Tibial nerve (tissue), 4 donors: ENCODE measurements at regions not wholly inside any gene's neighbourhood (a gene's known extent, or its start where the extent isn't known, plus 50 kb on each side); places are given as distances from the start of the nearest gene placed in this dataset.

Source experiments
- DNase-seq, 2 donors: peaks; one replicate each; pipeline ENCODE4 v3.0.0-alpha.2; 2019; ENCODE audit warnings: low spot score in 2 of 2
- H3K27ac ChIP-seq, 4 donors: fragments of 200-600 bp; sonication (generic) in 3 of 4; one replicate each; pipeline ENCODE4 v1.5.1; 2017 to 2019; ENCODE audit warnings: mild to moderate bottlenecking in 1 of 4
- H3K27me3 ChIP-seq, 2 donors: fragments of 200-600 bp; sonication (generic) in 1 of 2; one replicate each; pipeline versions ENCODE4 v1.5.1 to v1.6.0; 2017 to 2019
- H3K36me3 ChIP-seq, 3 donors: fragments of 200-600 bp; sonication (generic); one replicate each; pipeline ENCODE4 v1.5.1; 2018 to 2019
- H3K4me1 ChIP-seq, 4 donors: fragments of 200-600 bp; sonication (generic) in 3 of 4; one replicate each; pipeline ENCODE4 v1.5.1; 2017 to 2019
- H3K4me3 ChIP-seq, 4 donors: fragments of 200-600 bp; sonication (generic) in 3 of 4; one replicate each; pipeline ENCODE4 v1.5.1; 2017 to 2019; ENCODE audit warnings: mild to moderate bottlenecking in 1 of 4, moderate library complexity in 1 of 4
- H3K9me3 ChIP-seq, 4 donors: fragments of 200-600 bp; sonication (generic) in 3 of 4; one replicate each; pipeline ENCODE4 v1.5.1; 2017 to 2019
- CTCF ChIP-seq, 5 experiments: fragments of 200-600 bp in 3 of 5; fragments of 450-650 bp in 2 of 5; sonication (generic) in 3 of 5; IDR thresholded peaks; one replicate each; pipeline ENCODE4 v1.5.1; 2016 to 2019; ENCODE audit warnings: antibody characterized with exemption in 5 of 5, mild to moderate bottlenecking in 3 of 5, moderate library complexity in 2 of 5
- EP300 ChIP-seq, 2 donors: sonication (generic); formaldehyde crosslinking; IDR thresholded peaks; one replicate each; pipeline ENCODE4 v1.6.1; 2017; ENCODE audit warnings: antibody characterized with exemption in 2 of 2, mild to moderate bottlenecking in 1 of 2
- POLR2A ChIP-seq, 2 donors: fragments of 450-650 bp; IDR thresholded peaks; one replicate each; pipeline ENCODE4 v1.6.1; 2017; ENCODE audit warnings: antibody characterized with exemption in 2 of 2, mild to moderate bottlenecking in 2 of 2, moderate library complexity in 2 of 2
- WGBS, 2 donors: methylation state at CpG; one replicate each; pipeline ENCODE4 v1.1.5; 2018; 5-methylcytosine and 5-hydroxymethylcytosine counted together

GRCh38 chr15:26098801-26099200 lies 235.7 kb upstream of the ATP10A start:
- 20 to 36% methylated on average over 3 of the region's 3 CpGs for WGBS, 2 donors
- no peak for TF ChIP-seq CTCF (IDR thresholded peaks at IDR 0.05)
- H3K27ac ChIP-seq = no peak overlapping the region

GRCh38 chr15:26097216-26097615 lies 234.1 kb upstream of the ATP10A start:
- no peak overlapping the region for H3K27ac ChIP-seq
- H3K27me3 ChIP-seq = peaks cover 0 to 4% of the 10 kb centered on the region in 2 donors
- TF ChIP-seq EP300 (IDR thresholded peaks at IDR 0.05) (no peak), POLR2A (IDR thresholded peaks at IDR 0.05) (no peak), CTCF (IDR thresholded peaks at IDR 0.05) (no peak)
- no peaks in the 10 kb centered on the region for H3K9me3 ChIP-seq
- H3K4me3 ChIP-seq = no peak overlapping the region
- 75 to 79% methylated on average over 6 of the region's 6 CpGs for WGBS, 2 donors
- no peak for DNase-seq
- no peaks in the 10 kb centered on the region for H3K4me1 ChIP-seq
- no peaks in the 10 kb centered on the region for H3K36me3 ChIP-seq

More at GRCh38 chr15:26098801-26099200, 235.7 kb upstream of the ATP10A start:
- Histone ChIP-seq H3K4me1 (peaks cover 0 to 5% (median 0%) of the 10 kb centered on the region in 4 donors), H3K36me3 (no peaks in the 10 kb centered on the region), H3K4me3 (no peak overlapping the region), H3K9me3 (no peaks in the 10 kb centered on the region), H3K27me3 (peaks cover 0 to 1% of the 10 kb centered on the region in 2 donors)
- no peak for DNase-seq

- H3K27ac ChIP-seq = no peak overlapping the region
- TF ChIP-seq POLR2A (IDR thresholded peaks at IDR 0.05) = no peak
- TF ChIP-seq CTCF (IDR thresholded peaks at IDR 0.05) = no peak
- no peak for TF ChIP-seq EP300 (IDR thresholded peaks at IDR 0.05)
- no peaks in the 10 kb centered on the region for H3K36me3 ChIP-seq
- H3K9me3 ChIP-seq = no peaks in the 10 kb centered on the region
- no peak for DNase-seq
- WGBS, 2 donors = 82 to 94% methylated on average over 3 of the region's 3 CpGs
- H3K27me3 ChIP-seq = peaks cover 0 to 4% of the 10 kb centered on the region in 2 donors
- no peaks in the 10 kb centered on the region for H3K4me1 ChIP-seq
- H3K4me3 ChIP-seq = no peak overlapping the region
These were observed 233.5 kb upstream of the ATP10A start for GRCh38 chr15:26096581-26096980.

- Histone ChIP-seq H3K27ac (no peak overlapping the region), H3K36me3 (no peaks in the 10 kb centered on the region), H3K4me3 (no peak overlapping the region), H3K27me3 (peaks cover 0 to 4% of the 10 kb centered on the region in 2 donors), H3K4me1 (no peaks in the 10 kb centered on the region), H3K9me3 (no peaks in the 10 kb centered on the region)
- WGBS, 2 donors = 50 to 56% methylated on average over 24 of the region's 24 CpGs
- TF ChIP-seq EP300 (IDR thresholded peaks at IDR 0.05) = no peak
- no peak for TF ChIP-seq CTCF (IDR thresholded peaks at IDR 0.05)
- no peak for TF ChIP-seq POLR2A (IDR thresholded peaks at IDR 0.05)
- no peak for DNase-seq
These were observed 232.7 kb upstream of the ATP10A start for GRCh38 chr15:26095710-26096330.

GRCh38 chr15:26091184-26091583 lies 228.1 kb upstream of the ATP10A start:
- H3K4me3 ChIP-seq = no peak overlapping the region
- TF ChIP-seq POLR2A (IDR thresholded peaks at IDR 0.05) (no peak), CTCF (IDR thresholded peaks at IDR 0.05) (no peak), EP300 (IDR thresholded peaks at IDR 0.05) (no peak)
- H3K27me3 ChIP-seq = peaks cover 0 to 4% of the 10 kb centered on the region in 2 donors
- no peaks in the 10 kb centered on the region for H3K36me3 ChIP-seq
- no peaks in the 10 kb centered on the region for H3K4me1 ChIP-seq
- no peak for DNase-seq
- WGBS, 2 donors = 72% methylated on average over 4 of the region's 4 CpGs
- H3K9me3 ChIP-seq = no peaks in the 10 kb centered on the region
- H3K27ac ChIP-seq = no peak overlapping the region
